ENCODE measurements at regions not wholly inside any gene's neighbourhood (a gene's known extent, or its start where the extent isn't known, plus 50 kb on each side); places are given as distances from the start of the nearest gene placed in this dataset.

DNA sequence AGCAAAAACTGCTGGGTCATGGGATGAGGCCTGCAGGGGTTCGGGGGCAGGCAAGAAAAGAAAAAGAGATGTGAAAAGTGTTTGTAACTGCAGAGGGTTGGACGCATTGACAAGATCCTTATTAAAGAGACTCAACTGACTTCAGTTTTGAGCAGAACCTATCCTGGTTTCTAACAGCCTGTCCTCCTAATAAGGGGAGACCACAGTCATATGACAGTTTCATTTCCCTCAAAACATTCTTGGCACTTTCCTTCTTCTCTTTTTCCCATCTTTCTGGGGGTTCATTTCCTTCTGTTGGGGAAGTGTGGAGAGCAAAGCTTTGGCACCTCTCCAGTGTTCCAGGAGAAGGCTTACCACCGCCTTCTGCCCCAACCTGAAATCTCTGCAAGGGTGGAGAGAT lies 118.5 kb downstream of the MAF start:
- TF ChIP-seq ZNF274 (IDR thresholded peaks at IDR 0.05; ENCODE audit: low read depth, low read length), result no peak
- TF ChIP-seq, protein P1, sequence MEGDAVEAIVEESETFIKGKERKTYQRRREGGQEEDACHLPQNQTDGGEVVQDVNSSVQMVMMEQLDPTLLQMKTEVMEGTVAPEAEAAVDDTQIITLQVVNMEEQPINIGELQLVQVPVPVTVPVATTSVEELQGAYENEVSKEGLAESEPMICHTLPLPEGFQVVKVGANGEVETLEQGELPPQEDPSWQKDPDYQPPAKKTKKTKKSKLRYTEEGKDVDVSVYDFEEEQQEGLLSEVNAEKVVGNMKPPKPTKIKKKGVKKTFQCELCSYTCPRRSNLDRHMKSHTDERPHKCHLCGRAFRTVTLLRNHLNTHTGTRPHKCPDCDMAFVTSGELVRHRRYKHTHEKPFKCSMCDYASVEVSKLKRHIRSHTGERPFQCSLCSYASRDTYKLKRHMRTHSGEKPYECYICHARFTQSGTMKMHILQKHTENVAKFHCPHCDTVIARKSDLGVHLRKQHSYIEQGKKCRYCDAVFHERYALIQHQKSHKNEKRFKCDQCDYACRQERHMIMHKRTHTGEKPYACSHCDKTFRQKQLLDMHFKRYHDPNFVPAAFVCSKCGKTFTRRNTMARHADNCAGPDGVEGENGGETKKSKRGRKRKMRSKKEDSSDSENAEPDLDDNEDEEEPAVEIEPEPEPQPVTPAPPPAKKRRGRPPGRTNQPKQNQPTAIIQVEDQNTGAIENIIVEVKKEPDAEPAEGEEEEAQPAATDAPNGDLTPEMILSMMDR (IDR thresholded peaks at IDR 0.05 in 2 of 3, conservative IDR thresholded peaks at IDR 0.05 in 1 of 3; ENCODE audit: borderline replicate concordance in 1 of 3, insufficient read depth in 1 of 3, low read depth in 2 of 3, low read length in 2 of 3), result no peak
